ENCODE measurements at regions not wholly inside any gene's neighbourhood (a gene's known extent, or its start where the extent isn't known, plus 50 kb on each side); places are given as distances from the start of the nearest gene placed in this dataset.
"Not testable (repeated sequence)": the region's sequence is repeated elsewhere in the genome, so short reads cannot be mapped to it uniquely, and the experiment has no call there.

DNA sequence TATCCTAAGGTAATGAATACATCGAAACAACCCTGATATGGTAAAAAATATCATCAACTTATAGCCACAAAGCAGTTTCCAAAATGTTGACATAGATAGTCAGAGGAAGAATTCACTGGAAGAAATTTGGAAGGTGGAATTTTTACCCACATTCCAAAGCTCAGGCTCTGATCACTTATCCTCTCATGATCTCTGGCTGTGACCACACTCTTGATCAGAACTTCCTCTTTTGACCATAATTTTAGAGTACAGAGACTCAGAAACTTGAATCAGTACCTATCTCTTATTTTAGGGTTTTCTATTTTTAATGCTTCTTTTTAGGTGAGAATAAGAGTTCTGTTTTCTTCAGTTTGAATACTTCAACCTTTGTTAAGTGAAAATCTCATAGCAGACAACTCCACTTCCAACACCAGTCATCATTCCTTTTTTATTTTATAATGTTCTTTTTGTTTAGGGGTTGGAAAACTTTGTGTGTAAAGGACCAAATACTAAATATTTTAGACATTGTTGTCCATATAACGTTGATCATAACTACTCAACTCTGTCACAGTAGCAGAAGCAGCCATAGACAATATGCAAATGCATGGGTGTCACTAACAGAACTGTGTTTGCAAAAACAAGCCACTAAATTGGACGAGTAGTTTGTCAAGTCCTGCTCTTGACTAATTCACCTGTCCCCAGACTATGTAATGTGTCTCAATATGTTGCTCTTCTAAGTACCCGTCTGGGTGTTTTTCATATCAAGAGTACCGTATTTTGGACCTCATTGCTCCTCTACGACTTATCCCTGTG lies 891.6 kb upstream of the CRIM1 start:
- no peak for DNase-seq (ENCODE audit: extremely low read depth, low read depth, low spot score)

DNA sequence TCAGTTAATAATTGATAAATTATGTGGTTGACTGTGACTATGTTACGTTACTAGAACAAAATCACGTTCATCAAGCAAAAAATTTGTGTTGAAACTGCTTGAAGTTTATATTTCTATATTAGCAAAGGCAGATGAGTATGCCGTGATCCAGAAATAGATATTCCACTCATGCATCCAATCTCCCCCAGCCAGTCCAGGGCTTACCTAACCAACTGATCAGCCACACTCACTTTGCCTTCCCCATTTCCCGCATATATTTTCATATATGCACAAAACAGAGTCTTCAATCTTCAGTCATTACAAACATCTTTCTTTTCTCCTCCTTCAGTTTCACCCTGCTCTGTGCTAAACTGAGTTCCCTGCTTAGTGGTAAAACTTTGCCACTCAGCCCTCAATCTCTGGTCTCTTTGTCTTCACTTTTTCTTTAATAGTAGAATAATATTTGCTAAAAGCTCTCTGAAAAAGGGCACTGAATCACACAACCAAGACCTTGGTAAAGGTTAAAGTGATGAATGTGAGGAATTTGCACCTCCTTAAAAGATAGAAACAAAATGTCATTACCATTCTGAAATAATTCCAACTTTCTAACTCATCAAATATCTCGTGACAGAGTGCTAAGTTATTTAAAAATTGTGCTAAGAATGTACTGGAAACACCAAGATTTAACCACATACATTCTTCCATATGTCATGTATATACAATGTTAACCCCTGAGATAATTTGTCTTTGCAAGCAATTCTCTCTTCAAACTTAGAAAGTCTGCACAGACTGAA lies 893.2 kb upstream of the CRIM1 start:
- no peak for DNase-seq (ENCODE audit: extremely low read depth, low read depth, low spot score)

DNA sequence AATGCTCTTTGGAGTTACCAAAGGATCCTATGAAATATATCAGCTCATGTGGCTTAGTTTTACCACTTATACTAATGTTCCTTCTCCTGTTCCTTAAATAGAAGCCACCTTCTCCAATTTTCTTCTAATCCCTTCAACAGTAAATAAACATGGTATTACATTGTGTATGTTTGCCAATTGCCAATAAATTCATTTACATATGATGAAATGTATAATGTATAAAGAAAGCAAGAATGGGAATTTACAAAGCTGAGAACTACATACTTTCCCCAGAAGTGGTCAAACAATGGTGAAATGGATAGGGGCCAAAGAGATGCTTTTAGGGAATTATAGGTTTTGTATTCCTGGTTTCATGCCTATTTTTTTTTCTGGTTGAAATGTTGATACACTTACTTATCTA lies 894.2 kb upstream of the CRIM1 start:
- DNase-seq (ENCODE audit: extremely low read depth, low read depth, low spot score) = no peak

DNA sequence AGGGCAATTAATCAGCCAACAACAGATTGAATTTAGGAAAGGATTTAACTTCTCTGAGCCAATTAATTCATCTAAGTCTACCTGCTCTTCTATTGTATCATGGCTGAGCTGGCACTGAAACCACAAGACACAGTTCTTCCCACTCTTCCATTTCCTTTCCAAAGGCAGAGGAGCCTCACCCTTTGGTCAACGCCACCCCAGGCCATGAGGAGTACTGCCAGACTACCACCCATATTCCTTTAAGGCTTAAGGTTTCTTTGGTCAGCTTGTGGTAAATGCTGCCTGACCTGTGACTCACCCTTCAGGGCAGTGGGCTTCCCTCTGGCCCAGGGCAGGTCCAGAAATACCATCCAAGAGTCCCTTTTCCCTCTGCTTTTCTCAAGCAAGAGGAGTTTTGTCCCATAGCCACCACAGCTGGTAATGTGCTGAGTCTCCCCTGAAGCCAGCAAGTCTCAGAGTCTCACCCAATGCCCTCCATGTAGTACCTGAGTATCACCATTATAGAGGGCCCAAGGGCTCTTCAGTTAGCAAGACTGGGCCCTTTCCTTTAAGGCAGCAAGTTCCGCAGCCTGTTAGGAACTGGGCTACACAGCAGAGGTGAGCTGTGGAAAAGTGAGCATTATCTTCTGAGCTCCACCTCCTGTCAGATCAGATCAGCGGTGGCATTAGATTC lies 900.5 kb upstream of the CRIM1 start:
- DNase-seq (ENCODE audit: extremely low read depth, low read depth, low spot score) = no peak

DNA sequence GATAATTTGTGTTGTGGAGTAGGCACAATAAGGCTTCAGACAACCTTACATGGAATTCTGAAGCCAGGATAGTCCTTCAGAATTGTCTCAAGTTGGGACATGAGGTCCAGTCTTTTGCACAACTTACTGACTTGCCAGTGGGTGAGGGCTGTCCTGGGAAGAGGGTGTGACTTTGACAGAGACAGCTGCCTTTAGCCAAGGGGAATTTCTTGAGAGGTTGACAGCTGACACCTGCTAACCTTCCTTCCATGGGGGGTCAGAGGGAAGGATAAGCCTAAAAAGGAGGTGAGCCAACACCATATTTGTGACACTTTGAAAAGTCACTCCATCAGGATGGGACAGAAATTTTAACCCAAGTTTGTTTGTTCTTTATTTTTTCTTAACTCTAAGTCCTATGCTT lies 907.8 kb upstream of the CRIM1 start:
- DNase-seq (ENCODE audit: extremely low read depth, low read depth, low spot score) = no peak

DNA sequence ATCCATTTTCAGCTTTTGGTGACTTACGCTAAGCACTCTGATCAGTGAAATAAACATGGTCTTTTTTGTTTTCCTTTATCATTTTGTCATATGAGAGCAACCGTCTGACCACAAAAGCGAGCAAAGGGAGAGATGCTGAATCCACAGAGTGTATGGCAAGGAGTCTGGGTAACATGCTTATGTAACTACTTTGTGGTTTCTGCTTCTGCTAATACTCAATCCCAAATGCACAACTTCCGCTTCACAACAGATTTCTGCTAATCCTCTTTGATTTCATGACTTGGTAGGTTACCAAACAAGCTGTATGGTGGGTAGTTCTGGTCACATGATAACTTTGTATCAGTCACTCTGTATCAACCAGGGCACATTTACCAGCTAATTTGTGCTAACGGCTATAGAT lies 908.4 kb upstream of the CRIM1 start:
- DNase-seq (ENCODE audit: extremely low read depth, low read depth, low spot score) = no peak

DNA sequence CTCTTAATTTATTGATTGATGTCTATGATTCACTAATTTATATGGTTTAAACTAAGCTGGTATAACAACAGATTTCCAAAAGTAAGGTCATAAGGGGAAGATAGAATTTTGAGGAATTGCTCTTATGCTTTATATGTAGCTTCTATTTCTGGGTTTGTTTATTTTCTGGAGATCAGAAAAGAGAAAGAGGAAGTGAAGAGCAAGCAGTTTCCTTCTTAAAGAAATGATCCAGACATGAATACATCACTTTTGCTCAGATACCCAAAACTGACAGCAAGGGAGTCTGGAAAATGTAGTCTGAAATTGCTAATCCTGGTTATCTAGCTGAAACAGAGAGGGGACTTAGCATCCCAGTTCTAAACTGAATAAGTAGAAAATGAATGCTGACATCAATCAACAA lies 912.5 kb upstream of the CRIM1 start:
- DNase-seq (ENCODE audit: extremely low read depth, low read depth, low spot score) = no peak

DNA sequence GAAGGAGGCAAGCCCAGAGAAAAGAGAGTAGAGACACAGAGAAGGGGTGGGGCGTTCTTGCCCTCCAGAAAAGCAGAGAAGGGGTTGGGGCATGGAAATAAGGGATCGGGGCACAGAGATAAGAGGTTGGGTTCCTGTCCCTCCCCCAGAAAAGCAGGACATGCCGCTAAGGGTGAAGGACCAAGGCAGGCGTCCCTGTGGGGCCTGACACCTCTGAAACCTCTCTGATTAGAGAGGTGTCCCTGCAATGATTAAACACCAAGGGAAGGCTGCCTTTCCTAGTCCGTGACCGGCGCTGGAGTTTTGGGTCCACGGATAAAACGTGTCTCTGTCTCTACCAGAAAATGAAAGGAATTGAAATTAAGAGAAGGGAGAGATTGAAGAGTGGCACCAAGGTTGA lies 914.0 kb upstream of the CRIM1 start:
- DNase-seq (ENCODE audit: extremely low read depth, low read depth, low spot score) = not testable (repeated sequence)

DNA sequence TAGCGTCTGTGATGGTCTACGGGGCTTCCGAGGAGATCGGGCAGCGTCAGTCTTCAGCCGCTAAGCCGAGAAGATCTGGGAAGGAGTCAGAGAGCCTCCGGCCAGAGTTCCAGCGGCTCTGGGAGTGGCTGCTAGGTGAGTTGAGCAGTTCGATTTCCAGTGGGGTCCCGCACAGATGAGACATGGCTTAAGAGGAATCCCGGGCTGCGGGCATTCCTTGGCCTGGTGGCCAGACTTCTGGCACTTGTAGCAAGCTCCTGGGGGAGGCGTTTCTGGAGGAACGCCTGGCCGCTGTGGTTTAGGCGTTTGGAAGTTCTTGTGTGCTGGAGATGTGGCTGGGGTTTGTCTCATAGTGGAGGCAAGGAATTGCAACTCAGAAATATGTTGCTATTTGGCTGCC lies 915.3 kb upstream of the CRIM1 start:
- DNase-seq (ENCODE audit: extremely low read depth, low read depth, low spot score) = not testable (repeated sequence)

DNA sequence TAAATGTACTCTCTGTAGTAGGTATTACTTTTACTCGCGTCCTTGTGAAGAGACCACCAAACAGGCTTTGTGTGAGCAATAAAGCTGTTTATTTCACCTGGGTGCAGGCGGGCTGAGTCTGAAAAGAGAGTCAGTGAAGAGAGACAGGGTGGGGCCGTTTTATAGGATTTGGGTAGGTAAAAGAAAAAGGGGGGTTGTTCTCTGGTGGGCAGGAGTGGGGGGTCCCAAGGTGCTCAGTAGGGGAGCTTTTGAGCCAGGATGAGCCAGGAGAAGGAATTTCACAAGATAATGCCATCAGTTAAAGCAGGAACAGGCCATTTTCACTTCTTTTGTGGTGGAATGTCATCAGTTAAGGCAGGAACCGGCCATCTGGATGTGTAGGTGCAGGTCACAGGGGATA lies 918.7 kb upstream of the CRIM1 start:
- not testable (repeated sequence) for DNase-seq (ENCODE audit: extremely low read depth, low read depth, low spot score)

DNA sequence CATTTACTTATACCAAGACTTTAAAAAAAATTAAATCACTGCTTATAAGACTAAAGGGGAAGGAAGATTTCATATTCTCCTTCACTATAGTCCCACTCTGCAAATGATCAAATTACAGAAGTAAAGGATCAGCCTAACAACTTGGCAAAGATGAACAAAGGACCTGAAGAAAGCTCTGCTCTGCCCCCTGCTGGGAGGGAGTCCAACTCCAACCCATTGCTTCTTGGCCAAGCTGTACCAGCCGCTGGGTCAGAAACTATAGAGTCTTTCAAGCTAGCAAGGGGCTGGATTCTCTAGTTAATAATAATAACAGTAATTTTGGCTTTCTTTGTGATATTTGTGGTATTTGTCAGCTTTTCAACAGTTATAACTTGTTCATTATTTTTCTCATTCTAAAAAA lies 927.0 kb upstream of the CRIM1 start:
- DNase-seq (ENCODE audit: extremely low read depth, low read depth, low spot score) = no peak

DNA sequence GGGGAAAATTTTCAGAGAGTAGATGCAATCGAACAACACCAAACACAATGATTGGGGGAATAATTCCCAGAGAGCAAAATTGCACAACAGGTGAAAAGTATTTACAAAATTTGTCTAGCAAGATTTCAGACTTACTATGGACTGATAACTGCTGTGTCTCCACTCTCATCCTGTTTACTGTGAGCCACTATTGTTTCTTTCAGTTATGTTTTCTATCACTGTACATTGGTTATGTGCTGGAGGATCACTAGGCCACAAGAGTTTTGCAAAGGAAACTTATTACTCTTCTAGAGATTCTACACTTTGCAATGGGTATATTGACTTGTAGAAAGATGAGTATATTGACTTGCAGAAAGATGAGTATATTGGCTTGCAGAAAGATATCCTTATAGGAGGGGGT lies 934.1 kb upstream of the CRIM1 start:
- no peak for DNase-seq (ENCODE audit: extremely low read depth, low read depth, low spot score)

DNA sequence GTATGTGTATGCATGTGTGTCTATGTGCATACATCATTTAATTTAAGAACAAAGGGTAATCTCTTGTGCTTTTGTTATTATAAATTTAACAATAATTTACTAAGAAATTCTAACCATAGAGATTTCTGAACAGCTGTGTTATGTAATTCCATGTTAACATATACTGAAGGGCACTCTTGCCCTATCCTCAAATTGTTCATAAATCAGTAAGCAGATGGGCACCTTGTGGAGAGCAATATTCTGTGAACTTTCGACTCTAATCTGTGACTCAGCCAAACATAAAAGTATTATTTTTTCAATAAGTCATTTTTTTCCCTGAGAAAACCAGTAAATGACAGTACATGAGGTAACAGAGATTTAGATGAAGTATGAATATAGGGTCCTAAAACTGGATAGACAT lies 938.3 kb upstream of the CRIM1 start:
- no peak for DNase-seq (ENCODE audit: extremely low read depth, low read depth, low spot score)

DNA sequence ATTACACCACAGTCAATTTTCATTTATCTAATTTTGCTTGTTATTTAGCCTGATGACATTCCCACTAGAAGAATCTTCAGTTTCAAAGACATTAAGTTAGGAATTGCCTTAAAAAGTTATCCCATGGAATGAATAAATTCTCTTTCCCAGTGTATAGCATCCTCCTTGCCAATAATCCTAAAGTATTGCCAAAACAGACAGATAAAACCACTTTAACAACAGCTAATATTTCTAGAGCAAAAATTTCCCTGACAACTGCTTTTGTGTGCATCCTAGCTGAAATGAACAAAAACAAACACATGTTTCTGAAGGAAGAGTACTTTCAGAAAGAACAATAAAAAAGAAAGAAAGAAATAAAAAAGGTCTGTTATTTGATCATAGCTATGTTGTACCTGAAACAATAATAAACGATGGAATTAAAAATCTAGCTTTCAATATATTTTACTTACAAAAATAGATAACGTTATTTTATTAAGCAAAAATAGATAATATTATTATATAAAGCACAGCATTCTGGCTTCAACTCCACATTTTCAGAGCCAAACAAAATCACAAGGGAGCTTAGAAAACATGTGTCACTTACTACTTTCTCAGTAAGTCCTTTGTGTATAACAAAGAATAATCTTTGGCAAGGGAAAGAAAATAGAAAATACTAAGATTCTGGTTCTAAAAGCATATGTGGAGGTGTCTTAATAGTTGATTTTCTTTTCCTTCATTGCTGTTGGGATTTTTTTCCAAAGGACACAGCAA lies 939.0 kb upstream of the CRIM1 start:
- DNase-seq (ENCODE audit: extremely low read depth, low read depth, low spot score) = no peak

DNA sequence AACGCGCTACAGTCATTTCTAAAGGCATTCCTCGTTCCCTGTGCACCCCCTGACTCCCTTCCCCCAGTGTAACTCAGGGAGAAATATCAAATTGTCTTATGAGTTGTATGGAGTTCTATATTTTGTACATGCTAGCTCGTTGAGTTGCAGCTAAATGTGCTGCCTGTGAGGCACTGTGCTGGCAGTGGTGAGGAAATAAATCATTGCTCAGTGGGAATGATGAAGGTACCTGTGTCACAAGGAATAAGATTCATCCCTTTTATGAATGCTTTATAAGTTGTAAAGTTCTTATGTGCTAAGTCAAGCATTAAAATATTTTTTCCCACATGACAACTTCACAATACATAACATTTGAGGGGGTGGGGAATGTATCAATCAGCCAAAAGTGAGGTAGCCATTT lies 939.6 kb upstream of the CRIM1 start:
- no peak for DNase-seq (ENCODE audit: extremely low read depth, low read depth, low spot score)

DNA sequence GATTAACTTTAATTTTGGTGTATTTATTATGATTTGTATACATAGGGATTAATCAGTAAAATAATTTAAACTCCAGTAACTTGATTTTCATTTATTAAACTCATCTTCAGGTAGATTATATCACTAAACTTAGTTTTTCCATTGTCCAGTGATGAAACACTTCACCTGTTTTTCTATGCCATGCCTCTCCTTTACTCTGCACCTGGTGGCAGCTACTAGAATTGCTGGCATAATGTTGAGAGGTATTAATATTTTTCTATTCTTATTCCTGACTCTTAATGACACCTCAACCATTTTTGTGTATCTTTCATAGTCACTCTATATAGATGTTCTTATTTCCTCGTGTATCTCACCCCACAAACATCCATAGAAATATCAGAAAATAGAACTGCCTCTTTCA lies 940.3 kb upstream of the CRIM1 start:
- DNase-seq (ENCODE audit: extremely low read depth, low read depth, low spot score) = no peak

DNA sequence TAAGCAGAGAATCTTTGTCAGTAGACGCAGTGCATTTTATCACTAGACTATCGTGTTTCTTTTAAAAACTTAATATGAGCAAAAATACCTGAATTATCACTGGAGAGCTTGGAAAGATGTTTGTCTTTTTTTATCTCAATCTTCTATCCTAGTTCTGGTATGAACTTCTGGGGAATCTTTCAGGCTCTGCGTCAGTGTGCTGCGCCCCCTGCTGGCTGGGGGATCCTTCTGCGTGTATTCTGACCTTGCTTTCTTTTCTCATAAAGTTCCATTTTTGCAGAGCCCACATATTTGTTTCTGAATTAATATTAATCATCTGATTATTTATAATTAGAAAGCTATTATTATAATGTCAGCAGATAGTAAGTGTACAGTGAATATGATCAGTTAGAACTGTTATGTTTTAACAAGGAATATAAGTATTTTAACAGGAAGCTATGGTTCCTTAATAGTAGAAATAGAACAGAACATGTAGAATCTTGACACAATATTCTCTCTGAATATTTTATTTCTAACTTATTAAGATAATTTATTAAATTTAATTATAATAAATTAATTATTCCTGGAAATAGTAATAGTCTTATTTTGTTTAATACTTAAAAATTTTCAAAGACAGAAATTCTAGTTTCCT lies 945.0 kb upstream of the CRIM1 start:
- peak; percentile 4 for DNase-seq (ENCODE audit: extremely low read depth, low read depth, low spot score)

DNA sequence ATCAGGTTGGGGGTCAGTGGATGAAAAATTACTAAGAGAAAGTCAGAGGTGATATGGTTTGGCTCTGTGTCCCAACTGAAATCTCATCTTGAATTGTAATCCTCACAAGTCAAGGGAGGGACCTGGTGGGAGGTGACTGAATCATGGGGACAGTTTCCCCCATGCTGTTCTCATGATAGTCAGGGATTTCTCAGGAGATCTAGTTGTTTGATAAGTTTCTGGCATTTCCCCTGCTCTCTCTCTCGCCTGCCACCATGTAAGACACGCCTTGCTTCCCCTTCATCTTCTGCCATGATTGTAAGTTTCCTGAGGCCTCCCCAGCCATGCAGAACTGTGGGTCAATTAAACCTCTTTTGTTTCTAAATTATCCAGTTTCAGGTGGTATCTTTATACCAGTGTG lies 945.8 kb upstream of the CRIM1 start:
- DNase-seq (ENCODE audit: extremely low read depth, low read depth, low spot score) = no peak

DNA sequence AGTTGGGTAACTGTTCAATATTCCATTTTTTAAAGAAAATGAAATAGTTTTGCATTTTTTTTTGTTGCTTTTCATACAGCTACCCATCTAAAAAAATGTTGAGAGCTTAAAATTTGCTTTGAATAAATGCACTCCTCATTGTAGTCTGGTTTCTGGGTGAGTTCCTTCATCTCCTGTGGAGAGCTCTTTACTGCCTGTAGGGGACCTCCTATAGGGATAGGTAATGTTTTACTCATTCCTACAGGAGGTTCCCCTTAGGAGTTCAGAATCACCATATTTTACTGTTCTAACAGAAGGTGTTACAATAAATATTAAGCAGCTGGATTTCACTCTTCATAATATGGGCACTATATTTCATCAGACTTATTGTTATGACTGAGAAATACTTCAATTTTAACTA lies 947.3 kb upstream of the CRIM1 start:
- DNase-seq (ENCODE audit: extremely low read depth, low read depth, low spot score) = no peak

DNA sequence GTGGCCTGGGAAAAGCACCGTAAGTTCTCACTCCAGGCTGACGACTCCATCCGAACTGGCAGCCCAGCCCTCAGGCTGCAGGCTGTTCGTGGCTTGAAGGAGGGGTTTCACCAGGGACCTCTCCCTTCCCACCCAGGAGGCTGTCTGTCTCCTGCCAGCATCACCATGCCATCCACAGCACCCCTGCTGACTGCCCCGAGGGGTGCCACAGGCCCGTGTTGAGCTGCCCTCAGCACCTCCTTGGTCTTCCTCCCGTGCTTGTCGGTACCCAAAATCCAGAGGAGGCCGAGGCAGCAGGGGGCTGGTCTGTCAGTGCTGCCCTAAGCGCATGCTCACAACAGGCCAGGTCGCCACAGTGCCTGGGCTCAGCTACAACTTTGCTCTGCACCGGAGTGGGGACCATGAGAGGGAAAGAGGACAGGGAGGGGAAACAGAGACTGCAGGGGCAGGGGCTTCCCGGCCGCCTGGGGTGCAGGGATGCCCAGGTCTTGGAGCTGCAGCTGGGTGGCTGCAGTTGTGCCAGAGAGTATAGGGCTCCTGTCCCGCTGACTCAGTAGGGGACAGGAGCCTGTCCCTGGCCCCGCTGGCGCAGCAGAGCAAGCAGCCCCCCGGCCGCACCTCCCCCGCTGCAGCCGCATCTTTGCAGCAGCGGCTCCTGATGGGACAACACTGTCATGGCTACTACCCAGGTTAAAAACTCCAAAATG lies 963.7 kb upstream of the CRIM1 start:
- DNase-seq (ENCODE audit: extremely low read depth, low read depth, low spot score) = no peak

All from glomerular endothelial cell (primary cell).